ENCODE measurements at regions not wholly inside any gene's neighbourhood (a gene's known extent, or its start where the extent isn't known, plus 50 kb on each side); places are given as distances from the start of the nearest gene placed in this dataset.

DNA sequence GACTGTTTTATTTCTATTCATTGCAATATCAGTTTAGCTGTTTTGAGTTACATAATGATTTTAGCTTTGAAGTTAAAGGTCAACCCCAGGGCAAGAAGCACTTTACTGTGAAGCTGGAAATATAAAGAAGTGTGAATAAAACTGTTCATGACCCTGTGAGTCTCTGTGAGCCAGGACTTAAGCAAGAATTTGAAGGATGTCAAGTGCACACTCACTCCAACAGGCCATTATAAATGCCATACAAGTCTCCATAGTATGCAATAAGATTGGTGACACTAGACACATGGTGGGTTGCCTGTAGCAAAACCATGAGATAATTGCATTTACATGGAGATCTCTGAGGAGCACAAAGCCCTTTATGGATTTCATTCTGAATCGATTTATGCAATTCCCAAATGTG lies 318.7 kb upstream of the ITGA1 start:
- no peaks in the 10 kb centered on the region for H3K9me3 ChIP-seq
- no peak for DNase-seq

More for the DNA sequence above, 318.7 kb upstream of the ITGA1 start:
- H3K9ac ChIP-seq, result no peak overlapping the region
- no peaks in the 10 kb centered on the region for H3F3A ChIP-seq (replicated peaks; ENCODE audit: insufficient read depth)
- ChIA-PET POLR2A (no interaction called here), CTCF (no interaction called here)
- no peak overlapping the region for H3K27ac ChIP-seq (ENCODE audit: low read depth in 2 of 2, low read length in 1 of 2)
- no peak overlapping the region for H3K4me3 ChIP-seq (ENCODE audit: low read depth in 2 of 2, low read length in 1 of 2)
- 17% methylated on average over 1 of the region's 1 CpG for WGBS (ENCODE audit: low lambda C conversion rate)
- H3K4me2 ChIP-seq, result no peak overlapping the region
- no peak overlapping the region for H2AFZ ChIP-seq (ENCODE audit: low read depth)
- no peak for TF ChIP-seq MXI1 (IDR thresholded peaks at IDR 0.05; ENCODE audit: low read depth, low read length)
- TF ChIP-seq MEF2A (IDR thresholded peaks at IDR 0.05; ENCODE audit: borderline replicate concordance, low read depth), result no peak
- TF ChIP-seq FOXJ3 (CRISPR knock-in tag; IDR thresholded peaks at IDR 0.05), result no peak
- TF ChIP-seq NFIC (IDR thresholded peaks at IDR 0.05; ENCODE audit: borderline replicate concordance), result no peak
- TF ChIP-seq, protein P1, sequence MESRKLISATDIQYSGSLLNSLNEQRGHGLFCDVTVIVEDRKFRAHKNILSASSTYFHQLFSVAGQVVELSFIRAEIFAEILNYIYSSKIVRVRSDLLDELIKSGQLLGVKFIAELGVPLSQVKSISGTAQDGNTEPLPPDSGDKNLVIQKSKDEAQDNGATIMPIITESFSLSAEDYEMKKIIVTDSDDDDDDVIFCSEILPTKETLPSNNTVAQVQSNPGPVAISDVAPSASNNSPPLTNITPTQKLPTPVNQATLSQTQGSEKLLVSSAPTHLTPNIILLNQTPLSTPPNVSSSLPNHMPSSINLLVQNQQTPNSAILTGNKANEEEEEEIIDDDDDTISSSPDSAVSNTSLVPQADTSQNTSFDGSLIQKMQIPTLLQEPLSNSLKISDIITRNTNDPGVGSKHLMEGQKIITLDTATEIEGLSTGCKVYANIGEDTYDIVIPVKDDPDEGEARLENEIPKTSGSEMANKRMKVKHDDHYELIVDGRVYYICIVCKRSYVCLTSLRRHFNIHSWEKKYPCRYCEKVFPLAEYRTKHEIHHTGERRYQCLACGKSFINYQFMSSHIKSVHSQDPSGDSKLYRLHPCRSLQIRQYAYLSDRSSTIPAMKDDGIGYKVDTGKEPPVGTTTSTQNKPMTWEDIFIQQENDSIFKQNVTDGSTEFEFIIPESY (IDR thresholded peaks at IDR 0.05; ENCODE audit: borderline replicate concordance, low read depth), result no peak
- TF ChIP-seq EZH2phosphoT487 (IDR thresholded peaks at IDR 0.05; ENCODE audit: borderline replicate concordance, low read depth), result no peak
- TF ChIP-seq, protein P2, sequence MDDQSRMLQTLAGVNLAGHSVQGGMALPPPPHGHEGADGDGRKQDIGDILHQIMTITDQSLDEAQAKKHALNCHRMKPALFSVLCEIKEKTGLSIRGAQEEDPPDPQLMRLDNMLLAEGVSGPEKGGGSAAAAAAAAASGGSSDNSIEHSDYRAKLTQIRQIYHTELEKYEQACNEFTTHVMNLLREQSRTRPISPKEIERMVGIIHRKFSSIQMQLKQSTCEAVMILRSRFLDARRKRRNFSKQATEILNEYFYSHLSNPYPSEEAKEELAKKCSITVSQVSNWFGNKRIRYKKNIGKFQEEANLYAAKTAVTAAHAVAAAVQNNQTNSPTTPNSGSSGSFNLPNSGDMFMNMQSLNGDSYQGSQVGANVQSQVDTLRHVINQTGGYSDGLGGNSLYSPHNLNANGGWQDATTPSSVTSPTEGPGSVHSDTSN (IDR thresholded peaks at IDR 0.05), result no peak
- TF ChIP-seq, protein P3, sequence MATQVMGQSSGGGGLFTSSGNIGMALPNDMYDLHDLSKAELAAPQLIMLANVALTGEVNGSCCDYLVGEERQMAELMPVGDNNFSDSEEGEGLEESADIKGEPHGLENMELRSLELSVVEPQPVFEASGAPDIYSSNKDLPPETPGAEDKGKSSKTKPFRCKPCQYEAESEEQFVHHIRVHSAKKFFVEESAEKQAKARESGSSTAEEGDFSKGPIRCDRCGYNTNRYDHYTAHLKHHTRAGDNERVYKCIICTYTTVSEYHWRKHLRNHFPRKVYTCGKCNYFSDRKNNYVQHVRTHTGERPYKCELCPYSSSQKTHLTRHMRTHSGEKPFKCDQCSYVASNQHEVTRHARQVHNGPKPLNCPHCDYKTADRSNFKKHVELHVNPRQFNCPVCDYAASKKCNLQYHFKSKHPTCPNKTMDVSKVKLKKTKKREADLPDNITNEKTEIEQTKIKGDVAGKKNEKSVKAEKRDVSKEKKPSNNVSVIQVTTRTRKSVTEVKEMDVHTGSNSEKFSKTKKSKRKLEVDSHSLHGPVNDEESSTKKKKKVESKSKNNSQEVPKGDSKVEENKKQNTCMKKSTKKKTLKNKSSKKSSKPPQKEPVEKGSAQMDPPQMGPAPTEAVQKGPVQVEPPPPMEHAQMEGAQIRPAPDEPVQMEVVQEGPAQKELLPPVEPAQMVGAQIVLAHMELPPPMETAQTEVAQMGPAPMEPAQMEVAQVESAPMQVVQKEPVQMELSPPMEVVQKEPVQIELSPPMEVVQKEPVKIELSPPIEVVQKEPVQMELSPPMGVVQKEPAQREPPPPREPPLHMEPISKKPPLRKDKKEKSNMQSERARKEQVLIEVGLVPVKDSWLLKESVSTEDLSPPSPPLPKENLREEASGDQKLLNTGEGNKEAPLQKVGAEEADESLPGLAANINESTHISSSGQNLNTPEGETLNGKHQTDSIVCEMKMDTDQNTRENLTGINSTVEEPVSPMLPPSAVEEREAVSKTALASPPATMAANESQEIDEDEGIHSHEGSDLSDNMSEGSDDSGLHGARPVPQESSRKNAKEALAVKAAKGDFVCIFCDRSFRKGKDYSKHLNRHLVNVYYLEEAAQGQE (IDR thresholded peaks at IDR 0.05; ENCODE audit: low read depth, low read length), result no peak
- TF ChIP-seq, protein P4, sequence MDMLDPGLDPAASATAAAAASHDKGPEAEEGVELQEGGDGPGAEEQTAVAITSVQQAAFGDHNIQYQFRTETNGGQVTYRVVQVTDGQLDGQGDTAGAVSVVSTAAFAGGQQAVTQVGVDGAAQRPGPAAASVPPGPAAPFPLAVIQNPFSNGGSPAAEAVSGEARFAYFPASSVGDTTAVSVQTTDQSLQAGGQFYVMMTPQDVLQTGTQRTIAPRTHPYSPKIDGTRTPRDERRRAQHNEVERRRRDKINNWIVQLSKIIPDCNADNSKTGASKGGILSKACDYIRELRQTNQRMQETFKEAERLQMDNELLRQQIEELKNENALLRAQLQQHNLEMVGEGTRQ (IDR thresholded peaks at IDR 0.05; ENCODE audit: borderline replicate concordance, low read depth, low read length), result no peak
- TF ChIP-seq, protein P5, sequence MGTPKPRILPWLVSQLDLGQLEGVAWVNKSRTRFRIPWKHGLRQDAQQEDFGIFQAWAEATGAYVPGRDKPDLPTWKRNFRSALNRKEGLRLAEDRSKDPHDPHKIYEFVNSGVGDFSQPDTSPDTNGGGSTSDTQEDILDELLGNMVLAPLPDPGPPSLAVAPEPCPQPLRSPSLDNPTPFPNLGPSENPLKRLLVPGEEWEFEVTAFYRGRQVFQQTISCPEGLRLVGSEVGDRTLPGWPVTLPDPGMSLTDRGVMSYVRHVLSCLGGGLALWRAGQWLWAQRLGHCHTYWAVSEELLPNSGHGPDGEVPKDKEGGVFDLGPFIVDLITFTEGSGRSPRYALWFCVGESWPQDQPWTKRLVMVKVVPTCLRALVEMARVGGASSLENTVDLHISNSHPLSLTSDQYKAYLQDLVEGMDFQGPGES (IDR thresholded peaks at IDR 0.05; ENCODE audit: low read depth, low read length), result no peak
- no peak for TF ChIP-seq RCOR1 (IDR thresholded peaks at IDR 0.05; ENCODE audit: low read length)
- TF ChIP-seq, protein P6, sequence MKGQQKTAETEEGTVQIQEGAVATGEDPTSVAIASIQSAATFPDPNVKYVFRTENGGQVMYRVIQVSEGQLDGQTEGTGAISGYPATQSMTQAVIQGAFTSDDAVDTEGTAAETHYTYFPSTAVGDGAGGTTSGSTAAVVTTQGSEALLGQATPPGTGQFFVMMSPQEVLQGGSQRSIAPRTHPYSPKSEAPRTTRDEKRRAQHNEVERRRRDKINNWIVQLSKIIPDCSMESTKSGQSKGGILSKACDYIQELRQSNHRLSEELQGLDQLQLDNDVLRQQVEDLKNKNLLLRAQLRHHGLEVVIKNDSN (IDR thresholded peaks at IDR 0.05; ENCODE audit: borderline replicate concordance, low read depth), result no peak
- no peaks in the 10 kb centered on the region for H3K9me2 ChIP-seq
- H3K27me3 ChIP-seq (ENCODE audit: insufficient read depth), result no peaks in the 10 kb centered on the region
- no peaks in the 10 kb centered on the region for H4K20me1 ChIP-seq (ENCODE audit: insufficient read depth)
- H3K79me2 ChIP-seq (ENCODE audit: insufficient read depth), result no peaks in the 10 kb centered on the region
- no peaks in the 10 kb centered on the region for H3K36me3 ChIP-seq (replicated peaks in 1 of 2; ENCODE audit: control insufficient read depth in 1 of 2, insufficient read depth in 2 of 2, low read length in 1 of 2)
- no peaks in the 10 kb centered on the region for H3K4me1 ChIP-seq (ENCODE audit: control insufficient read depth in 1 of 2, insufficient read depth in 2 of 2, low read depth in 1 of 2, low read length in 1 of 2)
